Frontal cortex (tissue), 4 donors: ENCODE measurements at regions not wholly inside any gene's neighbourhood (a gene's known extent, or its start where the extent isn't known, plus 50 kb on each side); places are given as distances from the start of the nearest gene placed in this dataset. TPM values are rescaled to one million over a fixed set of nuclear protein-coding genes. Genes with fewer than 3 reads are reported as not detected.

Experiments used
- DNase-seq, 2 donors: peaks; one replicate each; pipeline ENCODE4 v3.0.0; 2012; ENCODE audit warnings: low spot score in 2 of 2
- FAIRE-seq: peaks from 2 replicates; lab custom pipeline; 2012; peaks lifted over from hg19 to GRCh38; lab: Jason Lieb, UNC
- small RNA-seq: library from RNA; depleted of rRNA; stranded (forward); fragments of <200 nt; gene quantifications from one replicate; pipeline ENCODE3, GENCODE V24; 2014
- donor health status: control.
- donor health status: control.
- donor health status: control.

DNA sequence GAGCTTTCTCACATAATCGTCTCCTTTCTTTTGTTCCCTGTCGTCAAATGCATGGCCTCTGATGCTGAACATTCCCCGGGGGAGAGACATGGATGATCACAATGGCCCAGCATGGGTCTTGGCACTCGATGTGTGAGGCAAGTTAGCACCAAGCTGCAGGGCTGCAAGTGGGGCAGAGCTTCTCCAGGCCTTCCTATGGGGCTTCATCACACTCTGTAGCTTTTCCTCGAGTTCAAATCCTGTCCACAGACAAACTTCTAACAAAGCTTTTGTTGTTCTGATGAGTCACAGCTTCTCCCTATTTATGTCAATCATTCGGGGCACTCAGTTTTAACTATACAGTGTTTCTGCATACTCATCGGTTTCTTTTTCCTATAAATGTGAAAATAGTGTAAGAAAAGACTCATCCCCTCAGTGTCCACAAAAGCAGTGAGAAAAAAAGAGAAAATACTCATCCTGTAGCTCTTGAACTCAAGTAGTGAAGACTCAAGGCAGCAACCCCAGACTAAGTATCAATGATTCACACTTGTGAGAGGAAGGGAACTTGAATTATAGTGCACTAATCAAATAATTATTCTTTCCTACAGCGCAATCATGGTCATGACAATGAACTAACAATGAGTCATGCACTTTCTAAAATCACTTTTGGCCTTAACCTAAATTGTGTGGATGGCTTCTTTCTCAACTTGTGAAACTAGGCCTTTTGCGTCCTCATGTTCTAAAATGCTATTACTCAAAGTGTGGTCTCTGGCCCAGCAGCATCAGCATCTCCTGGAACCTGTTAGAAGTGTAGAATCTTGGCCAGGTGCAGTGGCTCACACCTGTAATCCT, 68.4 kb upstream of the NOX3 start:
- FAIRE-seq = no peak
- no peak for DNase-seq

DNA sequence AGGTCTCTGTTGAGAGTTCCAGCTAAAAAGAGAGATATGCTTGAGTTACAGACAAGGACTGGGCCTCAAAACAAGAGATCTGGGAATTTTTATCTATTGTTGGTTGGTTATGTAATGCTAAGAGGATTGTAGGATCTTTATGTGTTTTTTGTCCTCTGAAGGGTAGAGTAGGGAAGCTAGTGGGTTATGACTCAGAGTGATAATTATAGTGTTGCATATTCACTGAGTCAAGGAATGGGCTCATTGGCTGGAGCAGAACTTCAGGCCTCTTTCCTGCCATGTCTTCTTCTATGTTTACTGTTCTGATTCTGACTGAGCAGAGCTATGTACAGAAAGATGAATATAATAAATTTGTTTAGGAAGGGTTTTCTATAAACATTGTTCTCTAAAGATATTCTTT, 66.1 kb upstream of the NOX3 start:
- FAIRE-seq = no peak
- DNase-seq = no peak

- no peak for DNase-seq
- no peak for FAIRE-seq
Measured at GRCh38 chr6:155520078-155520477, 64.4 kb upstream of the NOX3 start.

- FAIRE-seq (no peak), DNase-seq (no peak)
Measured at GRCh38 chr6:155519176-155519738, 63.6 kb upstream of the NOX3 start.

GRCh38 chr6:155517294-155517693, 61.7 kb upstream of the NOX3 start:
- no peak for FAIRE-seq

GRCh38 chr6:155510879-155511278, 55.2 kb upstream of the NOX3 start:
- FAIRE-seq (no peak), DNase-seq (no peak)

More at GRCh38 chr6:155517294-155517693, 61.7 kb upstream of the NOX3 start:
- no peak for DNase-seq

GRCh38 chr6:155509743-155510475, 54.3 kb upstream of the NOX3 start:
- no peak for FAIRE-seq
- no peak for DNase-seq

DNA sequence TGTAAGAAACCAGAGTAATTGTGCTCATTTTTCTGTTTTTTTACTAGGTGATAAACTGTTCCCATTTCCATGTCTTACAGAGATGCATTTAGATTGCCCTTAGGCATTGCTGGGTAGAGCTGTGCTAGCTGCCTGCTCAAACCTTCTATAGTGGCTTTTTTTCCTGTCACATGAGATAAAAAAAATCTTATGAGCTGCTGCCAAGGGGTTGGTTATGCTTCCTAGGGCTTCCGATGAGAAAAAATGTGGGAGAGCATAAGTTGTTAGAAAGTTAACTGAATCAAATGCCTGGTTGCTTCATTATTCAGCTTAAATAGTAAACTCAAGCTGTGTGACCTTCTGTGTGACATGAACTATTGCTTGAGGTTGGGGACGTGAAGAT, 50.0 kb upstream of the NOX3 start:
- FAIRE-seq = no peak
- DNase-seq = no peak

Small RNA genes in the stretch of these regions (small RNA-seq; reads per million reads assigned to genes)
- gene MIR1202 (not detected), gene RNU7-152P (not detected), gene SNORD28B (not detected)
